Activated CD8-positive, alpha-beta memory T cell treated with anti-CD3 and anti-CD28 coated beads, Interleukin-2, amount 10 ng/mL, durations not matched to agents 7 days and 5 days (primary cell): ENCODE measurements at regions not wholly inside any gene's neighbourhood (a gene's known extent, or its start where the extent isn't known, plus 50 kb on each side); places are given as distances from the start of the nearest gene placed in this dataset.

Experiments used
- ATAC-seq: fragments of 150-1000 bp; cut with Tn5 transposase; one replicate; pipeline ENCODE4 v1.10.0; 2021; ENCODE audit warnings: moderate library complexity
- CTCF ChIA-PET: fragments of 350-600 bp; sonication (Branson Sonifier 250); formaldehyde crosslinking; loops from one replicate; lab custom pipeline; 2021; ENCODE audit warnings: antibody characterized with exemption; lab: Charles Lee
- DNase-seq: peaks from one replicate; pipeline ENCODE4 v3.0.0-alpha.2; 2020
- H3K27ac Mint-ChIP-seq: one replicate; pipeline ENCODE4 v1.8.0; 2021; ENCODE audit warnings: mild to moderate bottlenecking, mixed read lengths
- H3K27me3 Mint-ChIP-seq: one replicate; pipeline ENCODE4 v1.8.0; 2021; ENCODE audit warnings: mixed read lengths
- H3K36me3 Mint-ChIP-seq: one replicate; pipeline ENCODE4 v1.8.0; 2021; ENCODE audit warnings: mild to moderate bottlenecking, mixed read lengths
- H3K4me1 Mint-ChIP-seq: one replicate; pipeline ENCODE4 v1.8.0; 2021; ENCODE audit warnings: mixed read lengths
- H3K4me3 Mint-ChIP-seq: one replicate; pipeline ENCODE4 v1.8.0; 2021; ENCODE audit warnings: mild to moderate bottlenecking, moderate library complexity, mixed read lengths
- H3K9me3 Mint-ChIP-seq: one replicate; pipeline ENCODE4 v1.8.0; 2022; ENCODE audit warnings: low read depth, mixed read lengths

GRCh38 chr4:4764558-4764905 is 94.9 kb upstream of the MSX1 start:
- H3K27me3 Mint-ChIP-seq = peaks cover 9% of the 10 kb centered on the region

GRCh38 chr4:4763822-4764557 is 95.5 kb upstream of the MSX1 start:
- Mint-ChIP-seq H3K4me3 (no peak overlapping the region), H3K27me3 (peaks cover 9% of the 10 kb centered on the region), H3K4me1 (peaks cover 26% of the 10 kb centered on the region), H3K36me3 (peaks cover 6% of the 10 kb centered on the region), H3K27ac (no peak overlapping the region), H3K9me3 (no peaks in the 10 kb centered on the region)
- ATAC-seq = no peak
- CTCF ChIA-PET = no interaction called here
- no peak for DNase-seq

More at GRCh38 chr4:4764558-4764905, 94.9 kb upstream of the MSX1 start:
- Mint-ChIP-seq H3K4me3 (no peak overlapping the region), H3K36me3 (peaks cover 6% of the 10 kb centered on the region), H3K4me1 (peaks cover 24% of the 10 kb centered on the region), H3K9me3 (no peaks in the 10 kb centered on the region), H3K27ac (no peak overlapping the region)
- no peak for ATAC-seq
- no peak for DNase-seq
- CTCF ChIA-PET = no interaction called here

- Mint-ChIP-seq H3K9me3 (no peaks in the 10 kb centered on the region), H3K4me3 (peak overlapping the region; percentile 38), H3K27me3 (peaks cover 9% of the 10 kb centered on the region), H3K36me3 (peaks cover 6% of the 10 kb centered on the region), H3K4me1 (peaks cover 30% of the 10 kb centered on the region), H3K27ac (peak overlapping the region; percentile 58)
- CTCF ChIA-PET = no interaction called here
- DNase-seq = peak; percentile 81
- ATAC-seq = peak; percentile 92
Measured at GRCh38 chr4:4762909-4763821, 96.3 kb upstream of the MSX1 start.

- Mint-ChIP-seq H3K4me1 (peaks cover 30% of the 10 kb centered on the region), H3K4me3 (no peak overlapping the region), H3K27ac (no peak overlapping the region), H3K27me3 (peaks cover 9% of the 10 kb centered on the region), H3K36me3 (peaks cover 4% of the 10 kb centered on the region), H3K9me3 (no peaks in the 10 kb centered on the region)
- DNase-seq (no peak), ATAC-seq (no peak)
- CTCF ChIA-PET = no interaction called here
Measured at GRCh38 chr4:4762300-4762699, 97.2 kb upstream of the MSX1 start.

GRCh38 chr4:4761128-4761982 is 98.1 kb upstream of the MSX1 start:
- Mint-ChIP-seq H3K27ac (no peak overlapping the region), H3K27me3 (peaks cover 9% of the 10 kb centered on the region), H3K36me3 (peaks cover 3% of the 10 kb centered on the region), H3K4me1 (peaks cover 30% of the 10 kb centered on the region), H3K4me3 (no peak overlapping the region), H3K9me3 (no peaks in the 10 kb centered on the region)
- CTCF ChIA-PET = interaction anchor here (0.7 kb wide), 1 partner anchor 68 kb away, joined by 3 read pairs; no protein-coding TSS in a partner anchor
- DNase-seq (no peak), ATAC-seq (no peak)

- ATAC-seq (no peak), DNase-seq (no peak)
- Mint-ChIP-seq H3K27me3 (peaks cover 6% of the 10 kb centered on the region), H3K36me3 (peaks cover 3% of the 10 kb centered on the region), H3K27ac (no peak overlapping the region), H3K4me3 (no peak overlapping the region), H3K9me3 (no peaks in the 10 kb centered on the region), H3K4me1 (peaks cover 30% of the 10 kb centered on the region)
- CTCF ChIA-PET = no interaction called here
Measured at GRCh38 chr4:4759883-4760282, 99.6 kb upstream of the MSX1 start.

GRCh38 chr4:4759232-4759631 is 100.2 kb upstream of the MSX1 start:
- no peak for DNase-seq
- peaks cover 29% of the 10 kb centered on the region for H3K4me1 Mint-ChIP-seq
- no peak overlapping the region for H3K27ac Mint-ChIP-seq
- no peaks in the 10 kb centered on the region for H3K9me3 Mint-ChIP-seq
- H3K27me3 Mint-ChIP-seq = peaks cover 6% of the 10 kb centered on the region
- CTCF ChIA-PET = interaction anchor here (0.9 kb wide), 1 partner anchor 11 kb away, joined by 3 read pairs; no protein-coding TSS in a partner anchor
- no peak overlapping the region for H3K4me3 Mint-ChIP-seq
- no peaks in the 10 kb centered on the region for H3K36me3 Mint-ChIP-seq
- no peak for ATAC-seq

GRCh38 chr4:4758681-4759080 is 100.8 kb upstream of the MSX1 start:
- CTCF ChIA-PET = interaction anchor here (0.9 kb wide), 1 partner anchor 12 kb away, joined by 3 read pairs; no protein-coding TSS in a partner anchor
- H3K9me3 Mint-ChIP-seq = no peaks in the 10 kb centered on the region
- H3K27ac Mint-ChIP-seq = no peak overlapping the region
- ATAC-seq = no peak
- H3K27me3 Mint-ChIP-seq = peaks cover 11% of the 10 kb centered on the region
- no peak overlapping the region for H3K4me3 Mint-ChIP-seq
- DNase-seq = no peak
- no peaks in the 10 kb centered on the region for H3K36me3 Mint-ChIP-seq
- H3K4me1 Mint-ChIP-seq = peaks cover 23% of the 10 kb centered on the region

- Mint-ChIP-seq H3K4me3 (no peak overlapping the region), H3K27me3 (peaks cover 23% of the 10 kb centered on the region), H3K4me1 (peaks cover 6% of the 10 kb centered on the region), H3K36me3 (no peaks in the 10 kb centered on the region), H3K27ac (no peak overlapping the region), H3K9me3 (no peaks in the 10 kb centered on the region)
- CTCF ChIA-PET = no interaction called here
- DNase-seq = no peak
- ATAC-seq = no peak
Measured at GRCh38 chr4:4755306-4755705, 104.2 kb upstream of the MSX1 start.

GRCh38 chr4:4754641-4755040 is 104.8 kb upstream of the MSX1 start:
- Mint-ChIP-seq H3K36me3 (no peaks in the 10 kb centered on the region), H3K9me3 (no peaks in the 10 kb centered on the region), H3K27me3 (peaks cover 20% of the 10 kb centered on the region), H3K27ac (no peak overlapping the region), H3K4me1 (peaks cover 6% of the 10 kb centered on the region), H3K4me3 (no peak overlapping the region)
- ATAC-seq (no peak), DNase-seq (no peak)
- CTCF ChIA-PET = no interaction called here

GRCh38 chr4:4753643-4754042 is 105.8 kb upstream of the MSX1 start:
- Mint-ChIP-seq H3K4me1 (peaks cover 2% of the 10 kb centered on the region), H3K36me3 (no peaks in the 10 kb centered on the region), H3K9me3 (no peaks in the 10 kb centered on the region), H3K4me3 (no peak overlapping the region), H3K27me3 (peaks cover 20% of the 10 kb centered on the region), H3K27ac (no peak overlapping the region)
- CTCF ChIA-PET = no interaction called here
- no peak for DNase-seq
- ATAC-seq = no peak

- Mint-ChIP-seq H3K27ac (no peak overlapping the region), H3K36me3 (no peaks in the 10 kb centered on the region), H3K4me3 (no peak overlapping the region), H3K4me1 (no peaks in the 10 kb centered on the region), H3K9me3 (peaks cover 2% of the 10 kb centered on the region), H3K27me3 (peaks cover 20% of the 10 kb centered on the region)
- CTCF ChIA-PET = no interaction called here
- ATAC-seq (no peak), DNase-seq (no peak)
Measured at GRCh38 chr4:4752576-4753401, 106.7 kb upstream of the MSX1 start.
